GM19043 (cell line): ENCODE measurements at regions not wholly inside any gene's neighbourhood (a gene's known extent, or its start where the extent isn't known, plus 50 kb on each side); places are given as distances from the start of the nearest gene placed in this dataset.
A peak's percentile ranks its signal among the peaks of the same experiment; 100 is the strongest.

ENCODE experiments used
- ATAC-seq: cut with Tn5 transposase; IDR thresholded peaks from one replicate; pipeline ENCODE4 v1.9.1; 2021; ENCODE audit warnings: low read depth; ENCODE audit not compliant: unreplicated experiment

- ATAC-seq = no peak
Observed at GRCh38 chr1:199362996-199363395, 664.5 kb upstream of the NR5A2 start.

GRCh38 chr1:199373139-199373538 is 654.4 kb upstream of the NR5A2 start:
- ATAC-seq = no peak

- no peak for ATAC-seq
Observed at GRCh38 chr1:199377211-199377610, 650.3 kb upstream of the NR5A2 start.

- ATAC-seq = no peak
Observed at GRCh38 chr1:199383793-199384192, 643.7 kb upstream of the NR5A2 start.

- ATAC-seq = no peak
Observed at GRCh38 chr1:199394856-199395255, 632.7 kb upstream of the NR5A2 start.

GRCh38 chr1:199396456-199396855 is 631.1 kb upstream of the NR5A2 start:
- ATAC-seq = no peak

GRCh38 chr1:199399996-199400724 is 627.4 kb upstream of the NR5A2 start:
- peak; percentile 67 for ATAC-seq

- ATAC-seq = no peak
Observed at GRCh38 chr1:199403531-199404116, 623.9 kb upstream of the NR5A2 start.

- ATAC-seq = no peak
Observed at GRCh38 chr1:199404191-199404590, 623.3 kb upstream of the NR5A2 start.

- no peak for ATAC-seq
Observed at GRCh38 chr1:199404976-199405375, 622.5 kb upstream of the NR5A2 start.

GRCh38 chr1:199405634-199406196 is 621.8 kb upstream of the NR5A2 start:
- ATAC-seq = no peak

GRCh38 chr1:199410462-199410861 is 617.0 kb upstream of the NR5A2 start:
- ATAC-seq = no peak

- ATAC-seq = no peak
Observed at GRCh38 chr1:199411506-199411905, 616.0 kb upstream of the NR5A2 start.

GRCh38 chr1:199422206-199422605 is 605.3 kb upstream of the NR5A2 start:
- ATAC-seq = no peak

- ATAC-seq = no peak
Observed at GRCh38 chr1:199447906-199448305, 579.6 kb upstream of the NR5A2 start.

- no peak for ATAC-seq
Observed at GRCh38 chr1:199448646-199449045, 578.9 kb upstream of the NR5A2 start.

- ATAC-seq = no peak
Observed at GRCh38 chr1:199449221-199449620, 578.3 kb upstream of the NR5A2 start.

- ATAC-seq = no peak
Observed at GRCh38 chr1:199449681-199450080, 577.8 kb upstream of the NR5A2 start.

GRCh38 chr1:199452627-199453026 is 574.9 kb upstream of the NR5A2 start:
- no peak for ATAC-seq

GRCh38 chr1:199453723-199454122 is 573.8 kb upstream of the NR5A2 start:
- no peak for ATAC-seq

- no peak for ATAC-seq
Observed at GRCh38 chr1:199460933-199461332, 566.6 kb upstream of the NR5A2 start.

GRCh38 chr1:199463521-199464127 is 563.9 kb upstream of the NR5A2 start:
- no peak for ATAC-seq
